Skin of body (tissue), 1 donor: ENCODE measurements at regions not wholly inside any gene's neighbourhood (a gene's known extent, or its start where the extent isn't known, plus 50 kb on each side); places are given as distances from the start of the nearest gene placed in this dataset.
"Not testable (repeated sequence)": the region's sequence is repeated elsewhere in the genome, so short reads cannot be mapped to it uniquely, and the experiment has no call there.

Source experiments
- DNase-seq: peaks from one replicate; lab custom pipeline; 2025; lab: John Stamatoyannopoulos, UW

DNA sequence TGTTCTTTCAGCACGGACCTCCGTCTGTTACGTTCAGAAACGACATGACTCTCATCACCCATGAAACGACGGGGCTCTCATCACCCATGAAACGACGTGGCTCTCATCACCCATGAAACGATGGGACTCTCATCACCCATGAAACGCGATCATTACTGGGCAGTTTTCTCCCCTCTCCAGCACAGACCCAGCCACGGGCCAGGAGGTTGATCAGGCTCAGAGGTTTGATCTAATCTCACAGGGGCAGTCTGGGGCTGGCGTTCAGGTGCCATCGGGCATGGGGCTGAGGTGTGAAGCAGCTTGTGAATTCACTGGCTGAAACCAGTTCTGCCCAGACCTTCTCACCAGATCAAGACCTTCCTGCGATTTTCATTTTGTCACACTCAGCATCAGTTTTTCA, 296.4 kb downstream of the NDUFA10 start:
- no peak for DNase-seq

DNA sequence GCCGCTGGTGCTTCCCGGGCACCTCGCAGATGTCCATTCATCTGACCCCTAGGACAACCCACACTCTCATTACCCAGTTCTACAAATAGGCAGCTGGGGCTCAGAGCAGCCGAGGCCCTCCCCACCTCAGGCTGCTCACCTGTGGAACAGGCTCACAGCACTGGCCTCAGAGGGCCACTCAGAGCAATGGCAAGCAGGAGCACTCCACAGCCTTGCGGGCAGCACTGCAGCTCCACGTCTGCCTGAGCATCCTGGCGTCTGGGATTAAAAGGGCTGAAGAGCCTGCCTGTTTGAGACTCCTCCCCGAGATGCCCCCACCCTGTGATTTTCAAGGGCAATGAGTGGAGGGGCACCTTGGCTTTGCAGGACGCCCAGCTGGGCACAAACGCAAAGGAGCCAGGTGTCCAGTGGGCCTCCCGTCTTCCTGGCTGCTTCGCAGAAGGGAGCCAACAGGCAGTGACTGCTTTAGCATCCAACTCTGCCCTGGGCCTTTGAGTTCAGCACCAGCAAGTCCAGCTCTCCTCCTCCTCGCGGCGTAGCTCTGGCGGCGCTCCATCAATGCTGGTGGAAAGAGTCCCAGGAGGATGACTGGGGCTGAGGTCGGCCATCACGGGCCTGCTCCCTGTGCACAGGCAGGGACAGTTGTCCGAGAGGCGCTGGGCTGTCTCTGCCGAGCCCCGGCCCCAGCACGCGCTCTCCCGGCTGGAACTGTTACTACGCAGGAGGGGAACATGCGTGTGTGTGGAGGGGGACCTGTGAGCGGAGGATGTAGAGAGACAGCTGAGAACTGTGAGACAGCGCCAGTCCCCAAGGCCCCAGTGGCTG, 297.2 kb downstream of the NDUFA10 start:
- DNase-seq: no peak

DNA sequence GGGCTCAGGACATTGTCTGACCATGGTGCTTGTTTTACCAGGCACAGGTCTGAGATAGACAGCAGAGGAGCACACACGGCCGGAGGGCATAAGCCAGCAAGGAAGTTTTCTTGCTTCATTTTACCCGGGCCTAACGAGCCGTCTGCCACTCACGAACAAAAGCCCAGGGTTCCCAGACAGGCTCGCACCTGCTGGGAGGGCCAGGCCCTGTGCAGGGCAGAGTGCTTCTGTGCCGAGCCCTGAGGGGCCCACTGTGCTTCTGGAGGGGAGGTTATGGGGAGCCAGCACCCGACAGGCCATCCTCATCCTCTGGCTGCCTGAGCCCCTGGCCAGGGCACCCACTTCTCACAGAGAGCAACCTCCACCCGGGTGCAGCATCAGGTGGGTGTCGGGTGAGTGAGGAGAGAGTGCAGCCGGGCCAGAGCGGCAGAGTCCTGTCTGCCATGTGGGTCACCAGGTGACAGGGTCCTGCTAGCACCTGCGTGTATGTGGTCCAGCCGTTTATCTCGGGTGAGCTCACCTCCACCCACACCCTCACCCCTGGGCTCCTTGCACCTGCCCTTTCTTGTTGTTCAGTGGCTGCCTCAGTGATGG, 297.9 kb downstream of the NDUFA10 start:
- DNase-seq: no peak

DNA sequence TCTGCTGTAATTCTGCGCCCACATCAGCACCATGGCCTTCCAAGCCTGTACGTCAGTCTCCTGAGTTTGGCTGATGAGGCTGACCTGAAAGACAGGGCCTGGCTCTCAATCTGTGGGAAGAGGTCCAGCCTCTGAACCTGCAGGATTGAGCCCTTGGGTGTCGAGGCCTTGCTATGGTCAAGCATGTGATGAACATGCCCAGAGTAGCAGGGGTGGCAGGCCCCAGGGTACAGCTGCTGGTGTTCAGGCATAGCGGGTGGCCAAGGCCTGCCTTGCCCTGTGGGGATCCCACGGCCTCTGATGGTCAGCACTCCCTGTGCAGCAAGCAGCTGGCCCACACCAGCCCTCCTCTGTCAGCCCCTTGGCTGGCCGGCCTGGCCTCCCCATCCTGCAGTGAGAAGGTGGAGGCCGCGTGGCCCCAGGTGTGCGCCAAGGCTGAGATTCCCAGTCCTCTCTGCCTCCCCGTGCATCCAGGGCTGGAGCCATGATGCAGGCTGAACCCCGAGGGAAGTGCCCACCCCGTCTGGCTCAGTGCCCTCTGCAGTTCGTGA, 298.4 kb downstream of the NDUFA10 start:
- DNase-seq: no peak

DNA sequence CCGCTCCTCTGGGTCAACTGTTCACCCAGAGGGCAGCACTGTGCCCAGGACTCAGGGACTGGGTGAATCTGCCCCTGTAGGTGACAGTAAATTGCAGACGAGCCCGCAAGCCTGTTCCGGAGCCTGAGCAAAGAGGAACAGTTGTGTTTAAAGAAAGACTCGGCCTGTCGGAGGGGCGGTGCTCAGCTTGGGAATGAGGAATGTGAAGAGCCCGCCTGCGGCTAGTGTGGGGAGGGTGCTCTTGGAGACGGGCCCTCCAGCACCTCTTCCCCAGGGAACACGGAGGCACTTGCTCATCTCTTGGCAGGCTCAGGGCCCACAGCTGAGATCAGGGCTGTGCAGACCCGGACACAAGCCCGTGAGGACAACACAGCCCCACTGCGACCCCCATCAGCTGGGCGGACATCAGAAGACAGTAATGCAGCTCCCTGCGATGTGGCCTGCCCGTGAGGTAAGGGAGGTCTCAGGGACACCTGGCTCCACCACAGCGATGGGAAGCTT, 299.0 kb downstream of the NDUFA10 start:
- DNase-seq: no peak

DNA sequence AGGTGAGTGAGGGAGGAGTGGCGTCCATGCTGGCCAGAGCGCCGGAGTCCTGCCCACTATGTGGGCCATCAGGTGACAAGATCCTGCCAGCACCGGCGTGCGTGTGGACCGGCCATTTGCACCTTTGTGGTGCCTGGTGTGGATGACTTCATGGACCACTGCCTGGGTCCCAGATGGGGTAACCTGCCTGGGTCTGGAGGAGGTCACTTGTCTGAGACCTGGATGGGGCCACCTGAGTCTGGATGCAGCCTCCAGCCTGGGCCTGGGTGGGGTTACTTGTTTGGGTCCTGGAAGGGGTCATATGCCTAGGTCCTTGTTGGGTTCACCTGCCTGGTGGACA, 299.6 kb downstream of the NDUFA10 start:
- DNase-seq: no peak

DNA sequence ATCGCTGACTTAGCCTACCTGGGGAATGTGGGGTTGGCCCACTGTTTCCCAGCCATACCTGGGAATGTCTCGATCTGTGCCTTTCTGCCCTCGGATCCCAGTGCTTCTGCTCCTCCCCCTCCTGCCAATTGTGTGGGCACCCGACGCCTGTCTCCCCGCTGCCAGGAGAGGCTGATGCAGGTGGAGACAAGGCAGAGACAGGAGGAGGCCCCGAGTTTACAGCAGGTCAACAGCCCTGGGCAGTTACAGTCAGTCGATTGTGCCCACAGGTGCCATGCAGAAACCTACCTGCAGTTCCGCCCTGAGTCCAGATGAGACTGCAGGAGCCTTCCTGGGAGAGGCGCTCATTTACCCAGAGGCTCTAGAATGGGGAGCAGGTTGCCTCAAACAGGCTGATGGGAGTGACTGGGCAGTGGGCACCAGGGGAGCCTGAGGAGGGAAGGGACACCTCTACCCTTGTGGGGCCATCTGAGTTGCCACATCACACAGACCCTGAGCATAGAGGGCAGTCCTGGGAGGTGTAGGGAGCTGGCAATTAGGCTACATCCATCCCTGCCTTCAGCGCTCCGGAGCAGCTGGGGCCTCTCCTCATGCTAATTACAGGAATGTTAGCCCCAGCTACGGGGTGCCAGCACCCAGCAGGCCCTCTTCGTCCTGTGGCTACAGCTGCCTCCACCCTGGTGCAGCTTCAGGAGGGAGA, 300.1 kb downstream of the NDUFA10 start:
- DNase-seq: no peak

DNA sequence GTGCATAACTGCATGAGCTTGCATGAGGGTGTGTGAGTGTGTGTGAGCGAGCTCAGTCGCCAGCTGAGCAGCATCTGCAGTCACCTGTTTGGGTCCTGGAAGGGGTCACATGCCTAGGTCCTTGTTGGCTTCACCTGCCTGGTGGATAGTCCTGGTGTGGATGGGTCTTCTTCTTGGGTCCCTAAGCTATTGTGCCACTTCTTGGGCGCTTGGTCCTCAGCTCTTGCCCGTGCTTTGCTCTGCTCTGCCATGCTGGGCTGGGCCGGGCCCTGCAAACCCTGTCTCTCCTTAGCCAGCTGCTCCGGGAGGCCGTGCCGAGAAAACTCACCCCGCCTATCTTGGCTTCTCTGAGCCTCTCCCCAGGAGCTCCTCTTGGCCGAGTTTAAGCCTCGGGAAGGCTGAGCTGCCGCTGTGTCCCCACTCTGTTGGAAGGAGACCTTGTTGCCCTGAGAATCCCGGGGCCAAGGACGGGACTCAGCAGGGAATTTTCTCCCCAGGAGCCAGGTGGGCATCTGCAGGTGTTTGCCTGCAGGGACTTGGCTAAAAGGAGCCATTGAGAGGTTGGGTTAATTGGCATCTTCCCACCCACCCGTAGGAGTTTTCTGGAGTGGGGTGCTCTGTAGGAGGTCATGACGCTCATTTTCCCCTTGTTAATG, 300.8 kb downstream of the NDUFA10 start:
- DNase-seq: no peak

DNA sequence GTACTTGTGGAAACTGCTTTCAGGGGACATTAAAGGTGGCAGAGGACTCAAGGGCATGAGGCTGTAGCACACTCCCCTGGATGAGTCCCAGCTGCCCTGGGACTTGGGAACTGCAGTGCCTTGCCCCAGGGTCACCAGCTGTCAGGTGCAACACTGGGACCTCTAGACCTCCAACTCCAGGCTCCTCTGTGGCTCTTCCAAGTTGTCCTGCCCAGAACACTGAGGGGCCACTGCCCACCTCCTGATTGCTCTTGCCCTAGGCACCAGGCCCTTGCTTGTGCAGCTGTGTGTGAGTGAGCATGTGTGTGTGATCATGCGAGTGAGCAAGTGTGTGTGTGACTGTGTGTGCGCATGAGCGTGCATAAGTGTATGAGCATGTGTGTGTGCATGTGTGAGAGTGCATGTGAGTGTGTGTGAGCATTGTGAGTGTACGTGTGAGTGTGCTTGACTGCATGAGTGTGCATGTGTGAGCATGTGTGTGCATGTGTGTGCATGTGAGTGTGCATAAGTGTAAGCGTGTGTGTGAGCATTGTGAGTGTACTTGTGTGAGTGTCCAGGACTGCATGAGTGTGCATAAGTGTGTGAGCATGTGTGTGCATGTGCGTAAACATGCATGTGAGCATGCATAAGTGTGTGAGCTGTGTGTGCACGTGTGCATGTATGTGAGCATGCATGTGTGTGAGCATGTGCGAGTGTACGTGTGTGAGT, 301.5 kb downstream of the NDUFA10 start:
- DNase-seq: no peak

DNA sequence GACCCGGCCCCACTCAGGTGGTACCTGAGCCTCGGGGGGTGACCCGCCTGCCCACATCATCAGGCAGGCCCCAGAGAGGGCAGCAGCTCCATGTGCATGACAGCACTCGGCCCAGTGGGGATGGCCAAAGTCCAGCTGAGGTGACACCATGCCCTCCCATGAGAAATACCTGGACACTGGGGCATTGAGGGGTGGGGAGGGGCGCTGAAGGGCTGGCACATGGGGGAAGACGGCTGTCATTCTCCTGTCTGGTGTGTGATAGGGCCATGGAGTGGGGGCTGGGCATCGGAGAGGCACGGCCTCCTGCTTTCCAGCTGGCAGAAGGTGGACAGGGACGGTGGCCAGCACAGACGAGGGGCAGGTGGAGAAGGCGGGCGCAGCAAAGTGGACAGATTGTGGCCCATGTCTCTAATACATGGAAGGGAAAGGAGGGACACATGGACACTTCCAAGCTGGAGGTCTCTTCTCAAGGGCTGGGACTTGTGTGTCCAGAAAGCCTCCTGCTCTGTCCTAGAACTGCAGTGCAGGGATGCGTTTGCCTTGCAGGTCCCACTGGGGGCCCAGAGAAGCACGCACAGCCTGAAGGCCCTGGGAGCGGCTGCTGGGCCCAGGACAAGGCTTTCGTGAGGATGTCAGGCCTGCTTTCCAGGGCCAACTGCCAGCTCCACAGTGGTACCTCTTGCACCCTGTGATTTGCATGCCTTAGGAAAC, 302.2 kb downstream of the NDUFA10 start:
- DNase-seq: no peak

DNA sequence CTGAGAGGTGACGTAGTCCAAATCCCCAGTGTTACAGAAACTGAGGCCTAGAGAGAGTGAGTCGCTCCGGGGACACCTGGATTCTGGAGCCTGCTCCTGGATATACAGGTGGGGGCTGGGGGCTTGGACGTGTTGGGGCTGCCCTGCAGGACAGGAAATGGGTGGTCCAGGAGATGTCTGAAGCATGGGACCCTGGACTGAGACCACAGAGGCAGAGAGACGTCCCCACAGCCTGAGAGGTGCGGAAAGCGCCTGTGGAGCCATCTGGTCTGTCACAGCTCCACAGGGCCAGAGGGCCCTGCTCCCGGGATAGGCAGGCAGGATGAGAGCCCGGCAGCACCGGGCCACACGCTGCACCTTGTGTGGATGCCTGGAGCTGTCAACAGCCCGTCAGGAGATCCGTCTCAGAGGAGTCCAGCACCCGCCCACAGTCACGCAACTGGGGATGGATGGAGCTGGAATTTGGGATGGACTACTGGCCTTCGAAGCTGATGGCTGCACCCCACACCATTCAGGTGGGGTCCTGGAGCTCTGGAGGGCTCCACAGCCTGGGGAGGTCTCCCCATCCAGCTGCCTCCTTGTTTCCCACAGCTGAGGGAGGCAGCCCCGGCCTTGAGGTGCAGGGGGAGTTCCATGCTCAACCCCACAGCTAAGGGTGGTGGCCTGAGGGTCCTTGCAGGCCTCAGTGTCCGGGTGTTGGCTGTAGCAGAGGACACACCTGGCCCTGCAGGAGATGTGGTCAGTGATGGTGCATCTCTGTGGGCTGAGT, 303.0 kb downstream of the NDUFA10 start:
- DNase-seq: no peak

DNA sequence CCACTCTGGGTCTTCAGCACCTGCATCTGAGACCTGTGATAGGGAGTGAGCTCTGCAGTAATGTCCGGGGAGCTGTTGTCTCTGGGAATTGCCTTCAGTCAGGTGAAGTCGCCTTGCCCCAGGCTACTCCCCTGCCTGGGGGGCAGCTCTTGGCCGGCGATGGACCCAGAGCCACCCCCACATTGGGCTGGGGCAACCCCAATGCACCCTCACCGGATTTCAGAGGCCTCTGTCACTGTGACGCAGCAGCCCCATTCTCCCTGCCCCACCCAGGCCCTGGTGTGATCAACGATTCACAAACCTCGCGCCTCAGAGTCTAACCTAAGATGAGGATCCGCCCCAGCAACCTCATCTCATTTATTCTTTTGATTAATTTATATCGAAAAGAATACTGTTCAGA, 303.6 kb downstream of the NDUFA10 start:
- DNase-seq: no peak

DNA sequence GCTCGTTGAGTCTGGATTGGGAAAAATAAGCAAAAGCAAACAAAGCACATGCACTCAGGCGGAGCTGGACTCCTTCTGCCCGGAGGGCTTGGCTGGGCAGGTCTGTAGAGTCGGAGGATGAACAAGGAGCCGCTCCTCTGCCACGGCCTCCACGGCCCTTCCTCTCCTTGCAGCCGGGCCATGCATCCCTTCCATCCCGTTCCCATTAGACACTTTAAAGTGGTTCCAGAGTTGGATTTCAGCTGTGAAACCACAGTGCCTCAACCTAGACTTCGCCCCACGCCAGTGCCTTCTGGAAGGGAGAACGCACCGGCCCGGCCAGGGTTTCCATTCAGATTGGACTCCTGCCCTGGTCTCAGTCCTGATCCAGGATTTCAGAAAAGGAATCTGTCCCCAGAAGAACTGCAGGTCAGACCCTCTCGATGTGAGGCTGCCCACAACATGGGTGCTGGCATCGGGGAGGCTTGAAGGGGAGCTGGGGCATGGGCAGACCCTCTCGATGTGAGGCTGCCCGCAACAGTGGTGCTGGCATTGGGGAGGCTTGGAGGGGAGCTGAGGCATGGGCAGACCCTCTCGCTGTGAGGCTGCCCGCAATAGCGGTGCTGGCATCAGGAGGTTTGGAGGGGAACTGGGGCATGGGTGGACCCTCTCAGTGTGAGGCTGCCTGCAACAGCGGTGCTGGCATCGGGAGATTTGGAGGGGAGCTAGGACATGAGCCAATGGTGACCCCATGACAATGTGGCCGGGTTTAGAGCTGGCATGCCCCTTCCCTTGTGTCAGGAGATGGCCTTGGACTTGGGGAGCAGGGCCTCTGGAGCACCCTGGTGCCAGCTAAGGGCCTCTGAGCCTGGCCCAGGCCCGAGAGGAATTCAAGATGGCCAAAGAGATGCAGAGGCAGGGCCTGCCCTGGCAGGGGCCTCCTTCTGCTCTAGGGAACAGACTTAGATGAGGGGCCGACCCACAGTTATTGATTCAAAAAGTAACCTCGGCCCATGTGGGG, 304.5 kb downstream of the NDUFA10 start:
- no peak for DNase-seq

DNA sequence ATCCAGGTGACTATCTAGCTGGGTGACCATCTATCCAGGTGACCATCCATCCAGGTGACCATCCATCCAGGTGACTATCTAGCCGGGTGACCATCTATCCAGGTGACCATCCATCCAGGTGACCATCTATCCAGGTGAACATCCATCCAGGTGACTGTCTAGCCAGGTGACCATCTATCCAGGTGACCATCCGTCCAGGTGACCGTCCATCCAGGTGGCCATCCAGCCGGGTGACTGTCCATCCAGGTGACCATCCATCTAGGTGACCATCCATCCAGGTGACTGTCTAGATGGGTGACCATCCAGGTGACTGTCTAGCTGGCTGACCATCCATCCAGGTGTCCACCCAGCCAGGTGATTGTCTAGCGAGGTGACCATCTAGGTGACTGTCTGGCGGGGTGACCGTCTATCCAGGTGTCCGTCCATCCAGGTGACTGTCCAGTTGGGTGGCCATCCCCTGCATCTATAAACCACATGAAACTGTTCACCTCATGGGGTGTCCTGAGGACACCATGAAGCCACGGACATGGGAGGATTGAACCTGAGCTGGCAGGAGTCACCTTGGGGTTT, 305.3 kb downstream of the NDUFA10 start:
- DNase-seq: no peak

DNA sequence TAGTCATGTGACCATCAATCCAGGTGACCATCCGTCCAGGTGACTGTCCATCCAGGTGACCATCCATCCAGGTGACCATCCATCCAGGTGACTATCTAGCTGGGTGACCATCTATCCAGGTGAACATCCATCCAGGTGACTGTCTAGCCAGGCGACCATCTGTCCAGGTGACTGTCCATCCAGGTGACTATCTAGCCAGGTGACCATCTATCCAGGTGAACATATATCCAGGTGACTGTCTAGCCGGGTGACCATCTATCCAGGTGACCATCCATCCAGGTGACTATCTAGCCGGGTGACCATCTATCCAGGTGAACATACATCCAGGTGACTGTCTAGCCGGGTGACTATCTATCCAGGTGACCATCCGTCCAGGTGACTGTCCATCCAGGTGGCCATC, 306.2 kb downstream of the NDUFA10 start:
- not testable (repeated sequence) for DNase-seq

DNA sequence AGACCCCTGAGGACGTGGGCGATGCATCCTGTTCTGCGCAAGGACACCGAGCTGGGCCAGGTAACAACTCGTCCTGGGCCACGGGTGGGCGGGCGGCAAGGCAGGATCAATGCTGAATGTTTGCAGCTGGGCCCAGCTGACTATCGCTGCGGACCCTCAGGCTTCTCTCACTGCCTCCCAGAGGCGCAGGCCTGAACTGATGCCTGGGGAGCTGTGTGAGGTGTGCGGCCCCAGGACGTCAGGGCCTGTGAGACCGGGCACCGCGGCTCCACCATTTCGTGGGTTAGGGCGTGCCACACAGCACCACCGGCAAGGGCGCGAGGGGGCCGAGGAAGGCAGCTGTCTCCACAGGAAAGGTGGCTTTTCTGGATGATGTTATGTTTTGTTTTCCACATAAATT, 307.4 kb downstream of the NDUFA10 start:
- no peak for DNase-seq

DNA sequence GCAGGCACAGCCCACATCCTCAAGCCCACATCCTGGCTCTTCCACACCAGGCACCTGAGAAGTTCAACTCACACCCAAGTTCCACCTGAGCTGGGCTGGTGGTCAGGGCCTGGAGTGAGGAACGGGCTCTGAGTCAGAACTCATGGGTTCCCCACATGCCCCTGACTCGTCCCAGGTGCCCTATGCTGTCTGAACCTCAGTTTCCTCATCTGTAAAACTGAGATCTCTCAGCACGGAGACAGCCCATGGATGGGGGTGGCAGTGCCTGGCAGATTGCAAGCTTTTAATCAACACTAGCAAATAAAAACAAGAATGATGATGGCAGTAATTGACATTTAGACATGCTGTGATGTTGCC, 307.8 kb downstream of the NDUFA10 start:
- no peak for DNase-seq
